HL-60 (cell line): ENCODE measurements at regions not wholly inside any gene's neighbourhood (a gene's known extent, or its start where the extent isn't known, plus 50 kb on each side); places are given as distances from the start of the nearest gene placed in this dataset.

ENCODE experiments used
- DNase-seq, 2 experiments: peaks; one replicate each; pipeline ENCODE4 v3.0.0-alpha.2; 2010 to 2020; ENCODE audit warnings: low read depth in 1 of 2, low spot score in 1 of 2
- H3K27ac ChIP-seq: fragments of 250-450 bp; sonication (Bioruptor Pico); replicated peaks from 2 replicates; pipeline ENCODE4 v1.5.1; 2020; ENCODE audit warnings: mild to moderate bottlenecking, moderate library complexity
- H3K27me3 ChIP-seq: fragments of 250-450 bp; sonication (Bioruptor Pico); 2 replicates; pipeline ENCODE4 v1.5.1; 2021; ENCODE audit warnings: mild to moderate bottlenecking, moderate library complexity; ENCODE audit not compliant: insufficient read depth, poor library complexity, severe bottlenecking
- H3K4me3 ChIP-seq: replicated peaks from 2 replicates; pipeline ENCODE4 v1.5.1; 2011; ENCODE audit warnings: mild to moderate bottlenecking, control low read depth, low read length; ENCODE audit not compliant: insufficient read depth
- CTCF ChIP-seq: IDR thresholded peaks from one replicate; pipeline ENCODE4 v1.5.1; 2011; ENCODE audit warnings: low read length, control low read depth, inconsistent platforms; ENCODE audit not compliant: insufficient read depth
- GABPA ChIP-seq: IDR thresholded peaks from 2 replicates; pipeline ENCODE4 v1.6.1; 2012; ENCODE audit warnings: low read depth
- POLR2AphosphoS5 ChIP-seq: IDR thresholded peaks from 2 replicates; pipeline ENCODE4 v1.6.1; 2012; ENCODE audit warnings: low read depth
- REST ChIP-seq: IDR thresholded peaks from 2 replicates; pipeline ENCODE4 v1.6.1; 2012; ENCODE audit warnings: low read depth; ENCODE audit not compliant: insufficient replicate concordance
- SPI1 ChIP-seq: IDR thresholded peaks from 2 replicates; pipeline ENCODE4 v1.6.1; 2012; ENCODE audit warnings: low read depth, mild to moderate bottlenecking, borderline replicate concordance

- Histone ChIP-seq H3K27ac (no peak overlapping the region), H3K27me3 (no peaks in the 10 kb centered on the region), H3K4me3 (no peak overlapping the region)
- TF ChIP-seq GABPA (no peak), REST (no peak), POLR2AphosphoS5 (no peak), SPI1 (no peak), CTCF (no peak)
- no peak for DNase-seq
Observed at GRCh38 chr16:17753434-17753833, 282.7 kb upstream of the XYLT1 start.

- no peak overlapping the region for H3K4me3 ChIP-seq
- TF ChIP-seq POLR2AphosphoS5 (no peak), GABPA (no peak), CTCF (no peak), REST (no peak), SPI1 (no peak)
- H3K27ac ChIP-seq = no peak overlapping the region
- H3K27me3 ChIP-seq = no peaks in the 10 kb centered on the region
- no peak for DNase-seq
Observed at GRCh38 chr16:17749706-17750105, 278.9 kb upstream of the XYLT1 start.

DNA sequence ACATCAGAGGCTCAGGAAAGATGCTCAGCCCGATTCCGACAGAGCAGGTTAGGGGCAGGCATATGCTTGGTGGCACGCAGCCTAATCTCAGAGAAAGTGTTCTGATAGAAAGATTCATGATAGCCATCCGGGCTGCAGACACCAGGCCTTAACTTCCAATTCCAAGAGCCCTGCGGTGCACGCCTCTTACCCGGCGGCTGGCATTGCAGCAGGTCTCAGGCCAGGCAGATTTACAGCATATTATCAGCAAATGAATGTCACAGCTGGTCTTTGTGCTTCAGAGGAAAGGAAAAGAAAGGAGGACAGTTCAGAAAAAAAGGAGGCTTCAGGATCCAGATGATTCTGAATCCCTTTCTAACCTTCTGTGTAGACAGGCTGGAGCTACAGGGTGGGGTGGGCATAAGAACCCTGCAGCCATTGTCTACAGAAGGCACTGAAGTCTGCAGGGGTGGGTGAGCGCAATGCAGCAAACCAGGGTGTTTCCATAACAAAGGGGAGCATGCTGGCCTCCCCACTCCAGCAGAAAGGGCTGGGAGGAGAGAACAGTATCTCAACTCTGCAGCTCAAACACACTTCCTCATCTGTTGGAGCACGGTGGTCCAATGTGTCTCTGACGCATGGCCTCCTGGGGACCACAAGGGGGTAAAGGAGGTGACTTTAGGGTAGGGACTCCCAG, 277.4 kb upstream of the XYLT1 start:
- no peak for TF ChIP-seq POLR2AphosphoS5
- no peak for TF ChIP-seq REST
- TF ChIP-seq GABPA = no peak
- no peak for TF ChIP-seq SPI1
- TF ChIP-seq CTCF = no peak
- no peak for DNase-seq
- H3K27ac ChIP-seq = no peak overlapping the region
- H3K4me3 ChIP-seq = no peak overlapping the region
- H3K27me3 ChIP-seq = no peaks in the 10 kb centered on the region
